GM18520 (cell line): ENCODE measurements at regions not wholly inside any gene's neighbourhood (a gene's known extent, or its start where the extent isn't known, plus 50 kb on each side); places are given as distances from the start of the nearest gene placed in this dataset.

Experiments
- ATAC-seq: cut with Tn5 transposase; IDR thresholded peaks from one replicate; pipeline ENCODE4 v1.9.1; 2021; ENCODE audit not compliant: unreplicated experiment

DNA sequence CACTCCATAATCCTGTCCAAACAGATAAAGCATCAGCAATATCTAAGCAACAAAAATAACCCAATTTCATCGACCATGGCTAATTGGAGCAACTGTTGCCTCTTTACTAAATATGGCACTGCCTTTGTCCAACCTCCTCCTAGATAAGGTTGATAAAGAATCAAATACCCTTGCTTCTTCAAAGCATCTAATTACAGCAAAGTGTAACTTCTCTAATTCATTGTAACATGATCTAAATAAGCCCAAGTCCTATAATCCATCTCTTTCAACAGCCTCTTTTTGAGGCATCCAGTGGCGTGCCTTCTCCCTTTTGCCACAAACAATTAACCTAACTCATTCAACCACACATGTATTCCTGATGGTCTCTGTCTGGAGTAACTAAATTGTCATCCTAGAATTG, 81.7 kb upstream of the KLHL1 start:
- ATAC-seq = no peak

DNA sequence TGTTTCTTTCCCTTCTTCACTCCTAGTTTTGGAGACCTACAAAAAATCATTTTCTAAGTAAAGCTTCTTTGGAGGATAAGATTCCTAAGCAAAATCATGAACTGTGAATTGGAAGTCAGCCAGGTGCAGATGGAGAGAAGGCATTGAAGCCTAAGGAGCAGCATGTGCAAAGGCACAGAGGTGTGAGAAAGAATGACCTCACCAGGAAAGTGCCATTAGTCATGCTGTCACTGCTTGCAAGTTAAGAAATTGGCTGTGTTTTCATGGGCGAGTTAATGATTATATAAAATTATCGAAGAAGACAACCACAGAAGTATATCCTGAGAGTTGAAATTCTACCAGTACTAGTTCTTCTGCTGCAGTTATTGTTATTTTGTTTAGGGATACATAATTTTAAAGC, 80.3 kb upstream of the KLHL1 start:
- no peak for ATAC-seq

DNA sequence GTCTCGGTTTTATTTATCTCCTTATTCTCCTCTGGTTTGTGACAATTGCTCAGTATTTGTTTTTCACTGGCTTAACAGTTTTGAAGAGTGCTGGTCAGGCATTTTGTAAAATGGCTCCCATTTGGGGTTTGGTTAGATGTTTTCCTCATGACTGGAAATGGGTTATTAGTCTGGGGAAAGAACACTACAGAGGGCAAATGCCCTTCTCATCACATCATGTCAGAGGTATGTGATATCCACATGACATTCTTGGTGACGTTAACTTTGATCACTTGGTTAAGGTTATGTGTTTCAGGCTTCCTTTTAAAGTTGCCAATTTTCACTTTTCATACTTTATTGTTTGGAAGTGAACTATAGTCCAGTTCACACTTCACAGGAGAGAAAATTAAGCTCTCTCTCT, 74.8 kb upstream of the KLHL1 start:
- no peak for ATAC-seq
